GM19468 (cell line): ENCODE measurements at regions not wholly inside any gene's neighbourhood (a gene's known extent, or its start where the extent isn't known, plus 50 kb on each side); places are given as distances from the start of the nearest gene placed in this dataset.
A peak's percentile ranks its signal among the peaks of the same experiment; 100 is the strongest.

Experiments
- ATAC-seq: cut with Tn5 transposase; IDR thresholded peaks from one replicate; pipeline ENCODE4 v1.9.1; 2021; ENCODE audit warnings: mild to moderate bottlenecking, moderate library complexity, moderate number of reproducible peaks; ENCODE audit not compliant: unreplicated experiment; ENCODE audit errors: extremely low read depth

- no peak for ATAC-seq
Observed at GRCh38 chr18:42258301-42258965, 303.4 kb downstream of the PIK3C3 start.

GRCh38 chr18:42261731-42262130 is 306.7 kb downstream of the PIK3C3 start:
- no peak for ATAC-seq

- no peak for ATAC-seq
Observed at GRCh38 chr18:42264497-42264896, 309.5 kb downstream of the PIK3C3 start.

GRCh38 chr18:42268186-42268725 is 313.2 kb downstream of the PIK3C3 start:
- ATAC-seq = no peak

GRCh38 chr18:42268798-42269197 is 313.8 kb downstream of the PIK3C3 start:
- no peak for ATAC-seq

GRCh38 chr18:42271647-42272414 is 316.8 kb downstream of the PIK3C3 start:
- ATAC-seq = no peak

- ATAC-seq = peak; percentile 75
Observed at GRCh38 chr18:42274488-42275137, 319.6 kb downstream of the PIK3C3 start.

GRCh38 chr18:42275138-42275535 is 320.1 kb downstream of the PIK3C3 start:
- ATAC-seq = no peak

- no peak for ATAC-seq
Observed at GRCh38 chr18:42275949-42276730, 321.1 kb downstream of the PIK3C3 start.

GRCh38 chr18:42281124-42281523 is 326.1 kb downstream of the PIK3C3 start:
- no peak for ATAC-seq

- ATAC-seq = no peak
Observed at GRCh38 chr18:42281851-42282250, 326.8 kb downstream of the PIK3C3 start.

GRCh38 chr18:42287047-42287446 is 332.0 kb downstream of the PIK3C3 start:
- ATAC-seq = no peak

- ATAC-seq = no peak
Observed at GRCh38 chr18:42288129-42288528, 333.1 kb downstream of the PIK3C3 start.

GRCh38 chr18:42289526-42289925 is 334.5 kb downstream of the PIK3C3 start:
- ATAC-seq = no peak

- no peak for ATAC-seq
Observed at GRCh38 chr18:42290318-42291307, 335.6 kb downstream of the PIK3C3 start.

- no peak for ATAC-seq
Observed at GRCh38 chr18:42292654-42293053, 337.6 kb downstream of the PIK3C3 start.

GRCh38 chr18:42296192-42296591 is 341.2 kb downstream of the PIK3C3 start:
- ATAC-seq = no peak

GRCh38 chr18:42296723-42297122 is 341.7 kb downstream of the PIK3C3 start:
- no peak for ATAC-seq
